GM18508 (cell line): ENCODE measurements at regions not wholly inside any gene's neighbourhood (a gene's known extent, or its start where the extent isn't known, plus 50 kb on each side); places are given as distances from the start of the nearest gene placed in this dataset.

Source experiments
- ATAC-seq: cut with Tn5 transposase; IDR thresholded peaks from one replicate; pipeline ENCODE4 v1.9.1; 2021; ENCODE audit warnings: moderate number of reproducible peaks; ENCODE audit not compliant: insufficient read depth, unreplicated experiment

GRCh38 chr7:25786936-25787335 lies 365.1 kb upstream of the NFE2L3 start:
- ATAC-seq = no peak

- no peak for ATAC-seq
Measured at GRCh38 chr7:25787336-25787735, 364.7 kb upstream of the NFE2L3 start.

- no peak for ATAC-seq
Measured at GRCh38 chr7:25788371-25788770, 363.6 kb upstream of the NFE2L3 start.

DNA sequence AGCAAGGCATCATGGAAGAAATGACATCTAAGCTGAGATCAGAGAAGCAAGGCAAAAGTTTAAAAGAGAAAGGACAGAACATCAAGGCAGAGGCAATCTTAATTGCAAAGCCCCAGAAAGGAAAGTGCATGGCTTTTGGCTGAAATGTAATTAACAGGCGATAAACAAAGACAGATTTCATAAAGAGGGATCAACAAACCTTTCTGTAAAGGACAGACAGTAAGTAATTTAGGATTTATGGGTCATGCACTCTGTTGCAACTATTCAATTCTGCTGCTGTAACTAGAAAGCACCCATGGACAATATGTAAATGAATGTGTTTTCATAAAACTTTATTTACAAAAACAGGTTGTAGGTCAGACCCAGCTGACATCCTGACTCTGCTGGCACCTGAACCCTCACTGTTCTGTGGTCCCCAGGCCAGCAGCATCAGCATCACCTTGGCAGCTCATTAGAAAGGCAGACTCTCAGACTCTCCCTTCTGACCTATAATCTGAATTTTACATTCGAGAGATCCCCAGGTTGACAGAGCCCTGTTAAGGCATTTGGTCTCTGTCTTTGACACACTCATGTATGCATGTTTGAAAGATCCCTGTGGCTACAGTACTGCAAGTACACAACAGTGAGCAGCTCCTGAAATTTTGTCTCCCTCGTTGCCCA lies 362.9 kb upstream of the NFE2L3 start:
- ATAC-seq = no peak

DNA sequence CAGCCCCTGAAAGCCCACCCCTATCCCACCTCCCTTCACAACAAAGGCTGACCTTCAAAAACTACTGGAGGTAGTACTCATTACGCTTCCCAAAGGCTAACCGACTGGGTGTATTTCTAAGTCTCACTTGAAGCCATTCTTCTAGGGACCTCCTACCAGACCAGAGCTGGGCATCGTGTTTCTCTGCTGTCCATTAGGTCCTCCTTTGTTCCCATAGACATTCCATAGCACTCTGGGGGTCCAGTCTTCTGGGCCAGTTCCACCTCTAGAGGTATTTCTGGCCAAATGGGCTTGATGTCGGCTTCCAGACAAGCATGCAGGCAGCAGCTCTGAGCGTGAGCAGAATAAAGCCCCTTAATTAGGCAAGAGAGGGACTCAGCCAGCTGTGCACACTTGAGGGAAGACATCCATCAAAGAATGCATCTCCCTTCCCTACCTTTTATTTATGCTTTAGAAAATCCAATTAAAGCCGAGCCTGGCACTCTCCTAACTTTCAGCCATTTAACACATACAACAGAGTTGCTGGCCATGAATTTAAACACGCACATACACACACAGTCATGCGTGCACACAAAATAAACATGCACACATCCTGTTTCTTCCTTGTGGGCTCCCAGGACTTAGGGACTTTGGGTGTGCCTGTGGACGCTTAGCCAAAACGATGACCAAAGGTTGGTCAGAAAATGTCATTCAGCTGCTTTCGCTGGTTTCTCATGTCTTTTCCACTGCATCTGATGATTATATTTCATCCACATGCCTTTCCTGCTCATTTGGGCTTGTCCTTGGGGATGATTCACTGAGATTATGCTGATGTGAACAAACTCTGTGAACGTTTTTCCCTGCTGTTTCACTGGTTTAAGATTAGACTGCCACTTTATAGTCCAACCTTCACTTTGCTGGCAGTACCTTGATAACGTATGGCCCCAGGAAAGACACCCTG lies 362.0 kb upstream of the NFE2L3 start:
- ATAC-seq = no peak

GRCh38 chr7:25790963-25791362 lies 361.0 kb upstream of the NFE2L3 start:
- ATAC-seq = no peak

- no peak for ATAC-seq
Measured at GRCh38 chr7:25792586-25792985, 359.4 kb upstream of the NFE2L3 start.

GRCh38 chr7:25795824-25796235 lies 356.2 kb upstream of the NFE2L3 start:
- ATAC-seq = no peak

GRCh38 chr7:25798344-25798743 lies 353.7 kb upstream of the NFE2L3 start:
- no peak for ATAC-seq

- no peak for ATAC-seq
Measured at GRCh38 chr7:25801214-25801613, 350.8 kb upstream of the NFE2L3 start.

DNA sequence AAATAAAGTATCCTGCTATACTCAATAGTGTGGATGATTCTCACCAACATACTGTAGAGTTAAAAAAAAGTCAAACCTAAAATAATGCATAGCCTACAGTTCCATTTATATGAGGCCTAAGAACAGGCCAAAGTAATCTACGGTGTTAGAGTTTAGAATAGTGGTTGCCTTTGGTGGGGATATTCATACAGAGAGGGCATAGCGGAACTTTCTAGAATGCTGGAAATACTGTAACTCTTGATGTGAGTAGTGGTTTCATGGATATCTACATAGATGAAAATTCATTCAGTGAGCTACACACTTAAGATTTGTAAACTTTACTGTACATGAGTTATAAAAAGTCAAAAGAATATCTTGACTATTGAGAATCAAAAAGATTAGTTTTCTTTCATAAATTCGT lies 349.9 kb upstream of the NFE2L3 start:
- ATAC-seq = no peak

GRCh38 chr7:25802473-25802872 lies 349.5 kb upstream of the NFE2L3 start:
- no peak for ATAC-seq

DNA sequence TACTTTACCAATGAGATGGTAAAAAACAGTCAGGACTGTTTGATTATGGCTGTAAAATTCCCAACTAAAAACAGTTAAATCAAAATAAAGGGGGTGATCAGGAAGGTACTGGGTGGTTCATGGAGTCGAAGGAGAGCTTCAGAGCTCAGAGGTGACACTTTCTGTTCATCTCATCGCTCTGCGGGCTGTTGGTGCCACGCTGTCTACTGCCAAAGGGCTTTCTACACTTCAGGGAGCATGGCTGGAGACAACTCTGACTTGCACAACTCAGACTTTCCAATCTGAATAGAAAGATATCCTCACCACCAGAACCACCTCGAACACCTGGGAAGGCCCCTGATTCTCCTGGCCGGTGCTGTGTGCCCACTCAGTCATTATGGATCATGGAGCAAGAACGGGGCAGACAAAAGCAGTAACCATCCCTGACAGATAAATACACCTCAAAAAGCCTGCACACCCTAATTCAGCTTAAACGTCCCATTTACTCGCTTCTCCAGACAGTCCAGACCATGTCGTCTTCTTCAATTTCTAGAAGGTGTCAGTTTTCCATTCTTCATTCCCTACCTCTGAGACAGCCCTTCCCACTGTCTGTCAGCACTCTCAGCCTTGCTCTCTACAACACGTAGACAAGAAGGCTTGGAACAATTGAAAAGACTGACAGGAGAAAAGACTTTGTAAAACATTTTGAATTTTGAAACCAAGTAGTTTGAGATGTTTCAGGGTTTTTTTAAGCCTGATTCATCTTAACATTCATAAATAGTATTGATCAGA lies 348.7 kb upstream of the NFE2L3 start:
- ATAC-seq = no peak

- ATAC-seq = no peak
Measured at GRCh38 chr7:25804154-25804553, 347.8 kb upstream of the NFE2L3 start.

DNA sequence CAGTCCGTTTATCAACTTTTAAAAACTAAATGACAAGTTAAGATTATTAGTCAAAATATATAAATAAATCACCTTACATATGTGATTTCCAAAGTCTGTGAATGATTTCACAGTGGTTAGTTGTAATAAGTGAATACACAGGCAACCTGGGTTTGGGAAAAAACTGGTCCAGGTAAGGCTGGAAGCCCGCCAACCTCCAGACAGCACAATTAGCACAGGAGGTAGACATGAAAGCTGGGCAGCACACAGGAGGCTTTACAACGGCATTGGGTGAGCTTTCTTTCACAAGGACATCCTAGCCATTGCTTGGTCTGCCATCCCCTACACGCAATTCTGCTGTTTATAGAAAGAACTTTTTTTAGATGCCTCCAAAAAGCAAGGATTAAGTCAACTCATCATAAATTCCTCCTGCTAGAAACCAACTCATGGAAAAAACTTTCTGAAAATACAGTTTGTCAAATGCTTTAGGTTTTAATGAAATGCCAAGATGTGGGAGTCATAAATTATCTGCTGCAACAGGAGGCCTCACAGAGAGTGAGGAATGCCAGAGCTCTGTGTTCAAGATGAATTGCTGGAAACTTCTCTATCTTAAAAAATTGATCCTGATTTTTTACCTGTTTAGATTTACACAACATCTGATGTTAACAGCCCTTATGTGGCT lies 346.8 kb upstream of the NFE2L3 start:
- no peak for ATAC-seq

DNA sequence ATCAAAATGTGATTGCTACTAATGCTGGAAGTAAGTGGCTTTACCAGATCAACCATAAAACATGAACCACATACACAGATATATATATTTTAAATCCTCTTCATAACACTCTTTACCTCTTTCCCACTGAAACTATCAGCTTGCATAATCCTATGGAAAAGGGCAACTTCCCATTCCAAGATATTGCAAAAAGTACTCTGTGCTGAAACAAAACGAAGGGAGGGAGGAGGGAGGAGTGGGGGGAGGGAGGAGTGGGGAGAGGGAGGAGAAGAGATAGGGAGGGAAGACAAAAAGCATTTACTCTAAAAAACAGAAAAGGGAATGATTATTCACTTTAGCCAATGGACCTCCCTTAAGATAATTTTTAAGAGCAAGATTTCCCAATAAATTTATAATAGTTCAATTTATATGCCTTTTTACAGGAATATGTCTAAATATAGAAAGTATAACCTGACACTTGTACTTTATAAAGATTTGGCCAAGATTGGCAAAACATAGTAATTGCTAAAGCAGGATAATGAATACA lies 344.8 kb upstream of the NFE2L3 start:
- no peak for ATAC-seq

DNA sequence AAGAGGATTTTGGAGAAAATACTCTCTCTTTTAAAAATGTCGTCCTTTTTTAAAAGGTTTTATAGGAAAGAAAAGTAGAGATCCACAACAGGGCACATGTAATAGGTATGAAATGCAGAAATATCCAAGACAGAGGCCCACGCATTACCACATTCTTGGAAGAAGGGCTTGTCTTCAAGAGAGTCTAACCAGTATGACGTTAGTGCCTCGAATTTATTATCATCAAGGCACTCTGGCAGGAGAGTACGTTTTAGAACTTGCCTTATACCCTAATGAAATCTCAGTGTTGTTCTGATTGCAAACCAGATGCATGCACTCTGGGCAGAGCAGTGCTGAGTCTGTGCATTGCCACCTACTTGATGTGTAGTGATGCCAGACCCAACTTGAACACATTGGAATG lies 342.6 kb upstream of the NFE2L3 start:
- ATAC-seq = no peak

DNA sequence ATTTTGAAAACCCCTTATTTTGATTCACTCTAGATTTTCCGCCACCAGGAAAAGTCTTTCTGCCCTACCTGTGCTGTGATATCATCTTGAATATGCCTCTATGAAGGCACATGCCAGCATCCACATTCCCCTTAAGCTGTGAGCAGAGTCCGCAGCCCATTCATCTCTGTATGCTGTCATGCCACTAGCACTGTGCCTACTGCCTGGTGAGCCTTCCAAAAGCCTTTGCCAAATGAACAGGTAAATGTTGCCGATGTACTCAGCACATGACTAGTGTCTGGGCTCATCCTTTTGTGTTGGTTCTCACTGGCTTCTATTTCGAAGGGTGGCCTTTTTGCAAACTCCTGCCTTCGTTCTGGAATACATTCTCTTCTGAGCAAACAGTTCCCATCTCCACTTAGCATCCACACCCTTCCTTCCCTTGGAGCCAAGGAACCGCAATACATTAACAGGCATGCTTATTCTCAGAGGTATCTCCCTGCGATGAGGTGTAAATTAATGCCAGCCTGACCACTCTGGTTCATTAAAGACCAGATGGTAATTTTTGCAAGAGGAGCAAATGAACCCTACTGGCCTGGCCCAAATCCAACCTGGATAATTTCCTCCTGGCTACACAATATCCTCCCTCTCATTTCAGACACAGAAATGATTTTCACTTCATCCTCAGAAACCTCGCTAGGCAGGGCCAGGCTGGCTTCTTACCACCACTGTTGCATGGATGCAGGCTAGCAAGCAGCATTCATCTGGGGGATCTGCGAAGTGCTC lies 339.7 kb upstream of the NFE2L3 start:
- no peak for ATAC-seq

DNA sequence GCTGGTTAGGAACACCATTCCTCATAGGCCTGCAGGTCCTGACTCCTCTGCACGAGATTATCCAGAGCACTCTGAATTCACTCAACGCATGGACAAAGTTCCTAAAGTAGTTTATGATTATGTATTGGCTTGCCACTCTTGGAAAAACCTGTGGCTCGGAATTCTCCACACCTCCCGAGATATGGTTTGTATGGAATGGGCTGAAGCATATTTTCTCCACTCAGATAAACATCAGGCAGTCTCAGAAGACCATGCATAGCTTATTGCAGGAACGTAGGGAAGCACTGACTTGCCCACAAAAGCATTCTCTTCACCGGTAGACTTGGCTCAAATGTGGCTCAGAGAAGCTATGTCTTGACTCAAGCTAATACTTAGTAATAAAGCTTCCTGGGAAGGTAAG lies 338.6 kb upstream of the NFE2L3 start:
- ATAC-seq = no peak
